Mucosa of gallbladder (tissue), 1 donor: ENCODE measurements at regions not wholly inside any gene's neighbourhood (a gene's known extent, or its start where the extent isn't known, plus 50 kb on each side); places are given as distances from the start of the nearest gene placed in this dataset.

ENCODE experiments used
- DNase-seq: peaks from one replicate; pipeline ENCODE4 v3.0.0-alpha.2; 2020; ENCODE audit warnings: low spot score
- donor health status: DM: no; HTN: no; CAD: no.

- no peak for DNase-seq
These were observed 161.1 kb downstream of the VEGFC start for GRCh38 chr4:176631611-176632010.
